ENCODE measurements at regions not wholly inside any gene's neighbourhood (a gene's known extent, or its start where the extent isn't known, plus 50 kb on each side); places are given as distances from the start of the nearest gene placed in this dataset.

DNA sequence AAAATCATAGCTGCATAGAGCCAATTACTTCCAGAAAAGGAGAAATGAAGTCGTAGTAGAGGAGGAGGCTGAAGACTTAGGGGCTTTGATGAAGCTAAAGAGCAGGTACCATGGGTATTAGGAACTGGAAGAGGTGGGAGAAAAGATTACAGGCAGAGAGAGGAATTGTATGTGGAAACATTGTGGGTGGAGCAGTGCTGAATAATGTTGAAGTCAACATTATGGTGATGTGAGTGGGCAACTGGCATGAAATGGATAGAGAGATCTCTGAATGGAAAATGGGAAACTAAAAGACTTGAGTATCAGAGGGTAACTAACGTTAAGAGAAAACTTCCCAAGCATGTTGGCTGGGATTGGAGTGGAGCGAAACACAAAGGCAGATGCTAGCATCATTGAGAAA, 92.5 kb downstream of the AREG start:
- no peak overlapping the region for H3K4me3 ChIP-seq
- WGBS, 2 donors (ENCODE audit: low coverage in 1 of 2) = 82 to 86% methylated on average over 2 to 3 of the region's 3 CpGs
- H3K27ac ChIP-seq = no peak overlapping the region
- ATAC-seq = no peak
- no peaks in the 10 kb centered on the region for H3K9me3 ChIP-seq
- TF ChIP-seq POLR2A (IDR thresholded peaks at IDR 0.05) (no peak), POLR2AphosphoS5 (IDR thresholded peaks at IDR 0.05) (no peak), EP300 (IDR thresholded peaks at IDR 0.05) (no peak)
- TF ChIP-seq, protein P1, sequence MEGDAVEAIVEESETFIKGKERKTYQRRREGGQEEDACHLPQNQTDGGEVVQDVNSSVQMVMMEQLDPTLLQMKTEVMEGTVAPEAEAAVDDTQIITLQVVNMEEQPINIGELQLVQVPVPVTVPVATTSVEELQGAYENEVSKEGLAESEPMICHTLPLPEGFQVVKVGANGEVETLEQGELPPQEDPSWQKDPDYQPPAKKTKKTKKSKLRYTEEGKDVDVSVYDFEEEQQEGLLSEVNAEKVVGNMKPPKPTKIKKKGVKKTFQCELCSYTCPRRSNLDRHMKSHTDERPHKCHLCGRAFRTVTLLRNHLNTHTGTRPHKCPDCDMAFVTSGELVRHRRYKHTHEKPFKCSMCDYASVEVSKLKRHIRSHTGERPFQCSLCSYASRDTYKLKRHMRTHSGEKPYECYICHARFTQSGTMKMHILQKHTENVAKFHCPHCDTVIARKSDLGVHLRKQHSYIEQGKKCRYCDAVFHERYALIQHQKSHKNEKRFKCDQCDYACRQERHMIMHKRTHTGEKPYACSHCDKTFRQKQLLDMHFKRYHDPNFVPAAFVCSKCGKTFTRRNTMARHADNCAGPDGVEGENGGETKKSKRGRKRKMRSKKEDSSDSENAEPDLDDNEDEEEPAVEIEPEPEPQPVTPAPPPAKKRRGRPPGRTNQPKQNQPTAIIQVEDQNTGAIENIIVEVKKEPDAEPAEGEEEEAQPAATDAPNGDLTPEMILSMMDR (IDR thresholded peaks at IDR 0.05) = no peak
- H3K4me1 ChIP-seq = peaks cover 0 to 11% (median 0%) of the 10 kb centered on the region in 3 donors
- no peaks in the 10 kb centered on the region for H3K36me3 ChIP-seq
- no peaks in the 10 kb centered on the region for H3K27me3 ChIP-seq

GRCh38 chr4:74539044-74539790, 94.3 kb downstream of the AREG start:
- Histone ChIP-seq H3K9me3 (no peaks in the 10 kb centered on the region), H3K27me3 (no peaks in the 10 kb centered on the region), H3K27ac (no peak overlapping the region), H3K36me3 (no peaks in the 10 kb centered on the region), H3K4me3 (no peak overlapping the region), H3K4me1 (peaks cover 0 to 28% (median 4%) of the 10 kb centered on the region in 3 donors)
- no peak for ATAC-seq
- TF ChIP-seq EP300 (IDR thresholded peaks at IDR 0.05) (no peak), POLR2A (IDR thresholded peaks at IDR 0.05) (no peak), POLR2AphosphoS5 (IDR thresholded peaks at IDR 0.05) (no peak)
- TF ChIP-seq, protein P1 (IDR thresholded peaks at IDR 0.05) = no peak
- 62 to 75% methylated on average over 3 of the region's 3 CpGs for WGBS, 2 donors (ENCODE audit: low coverage in 1 of 2)

DNA sequence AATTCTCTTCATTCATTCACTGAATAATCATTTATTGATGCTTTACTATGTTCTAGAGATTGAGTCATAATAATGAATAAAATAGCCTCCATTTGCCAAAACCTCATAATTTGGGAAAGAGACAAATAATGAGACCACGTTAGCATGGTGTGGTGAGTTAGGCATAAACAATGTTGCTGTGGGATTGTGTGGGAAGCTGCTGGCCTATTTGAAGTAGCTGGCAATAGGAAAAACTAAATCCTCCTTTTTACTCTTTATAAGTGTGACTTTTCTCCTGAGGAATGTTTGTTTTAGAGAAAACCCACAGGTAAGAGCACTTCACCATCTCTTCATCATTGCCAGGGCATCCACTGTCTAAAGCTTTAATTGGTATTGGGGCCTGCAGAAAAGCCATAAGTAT, 95.3 kb downstream of the AREG start:
- H3K36me3 ChIP-seq = no peaks in the 10 kb centered on the region
- no peak for TF ChIP-seq EP300 (IDR thresholded peaks at IDR 0.05)
- no peak for TF ChIP-seq POLR2A (IDR thresholded peaks at IDR 0.05)
- TF ChIP-seq, protein P1 (IDR thresholded peaks at IDR 0.05) = no peak
- no peak for TF ChIP-seq POLR2AphosphoS5 (IDR thresholded peaks at IDR 0.05)
- H3K27ac ChIP-seq = no peak overlapping the region
- ATAC-seq = no peak
- WGBS, 2 donors (ENCODE audit: low coverage in 1 of 2) = 22 to 40% methylated on average over 1 of the region's 1 CpG
- no peak overlapping the region for H3K4me3 ChIP-seq
- no peaks in the 10 kb centered on the region for H3K9me3 ChIP-seq
- H3K27me3 ChIP-seq = no peaks in the 10 kb centered on the region
- H3K4me1 ChIP-seq = peaks cover 0 to 29% (median 4%) of the 10 kb centered on the region in 3 donors

DNA sequence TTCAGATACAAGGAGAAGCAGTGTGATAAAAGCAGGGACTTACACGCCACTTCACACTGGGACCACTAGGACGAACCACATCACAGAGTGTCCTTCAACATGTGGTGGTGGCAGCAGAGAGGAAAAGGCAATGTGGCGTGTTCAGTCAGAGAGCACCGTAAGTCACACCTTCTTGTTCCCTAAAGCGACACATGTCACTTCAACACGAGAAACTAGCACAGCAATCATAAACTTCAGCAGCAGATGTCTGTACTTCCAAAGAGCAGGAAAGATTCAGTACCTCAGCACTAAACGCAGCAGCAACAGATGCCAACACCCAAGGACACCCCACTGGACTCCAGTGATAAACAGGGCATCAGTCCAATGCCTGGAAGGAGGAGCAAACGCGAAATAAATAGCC, 96.7 kb downstream of the AREG start:
- ATAC-seq = no peak
- no peak overlapping the region for H3K27ac ChIP-seq
- no peaks in the 10 kb centered on the region for H3K9me3 ChIP-seq
- 25 to 77% methylated on average over 2 to 9 of the region's 9 CpGs for WGBS, 2 donors (ENCODE audit: low coverage in 1 of 2)
- peaks cover 0 to 29% (median 4%) of the 10 kb centered on the region in 3 donors for H3K4me1 ChIP-seq
- H3K27me3 ChIP-seq = no peaks in the 10 kb centered on the region
- H3K36me3 ChIP-seq = no peaks in the 10 kb centered on the region
- H3K4me3 ChIP-seq = no peak overlapping the region
- TF ChIP-seq EP300 (IDR thresholded peaks at IDR 0.05) (no peak), POLR2AphosphoS5 (IDR thresholded peaks at IDR 0.05) (no peak), POLR2A (IDR thresholded peaks at IDR 0.05) (no peak)
- TF ChIP-seq, protein P1 (IDR thresholded peaks at IDR 0.05) = no peak

GRCh38 chr4:74543231-74543781, 98.4 kb downstream of the AREG start:
- Histone ChIP-seq H3K4me1 (peaks cover 0 to 29% (median 4%) of the 10 kb centered on the region in 3 donors), H3K9me3 (no peaks in the 10 kb centered on the region), H3K27ac (peak overlapping the region in 3 of 4 donors; percentile 18 to 61 (median 48)), H3K27me3 (no peaks in the 10 kb centered on the region), H3K36me3 (no peaks in the 10 kb centered on the region), H3K4me3 (no peak overlapping the region)
- ATAC-seq = no peak
- 21 to 40% methylated on average over 3 of the region's 3 CpGs for WGBS, 2 donors (ENCODE audit: low coverage in 1 of 2)
- TF ChIP-seq, protein P1 (IDR thresholded peaks at IDR 0.05) = no peak
- TF ChIP-seq POLR2AphosphoS5 (IDR thresholded peaks at IDR 0.05) (no peak), POLR2A (IDR thresholded peaks at IDR 0.05) (no peak), EP300 (IDR thresholded peaks at IDR 0.05) (no peak)

Data from gastroesophageal sphincter (tissue), 4 donors.